ENCODE measurements at regions not wholly inside any gene's neighbourhood (a gene's known extent, or its start where the extent isn't known, plus 50 kb on each side); places are given as distances from the start of the nearest gene placed in this dataset.

- TF ChIP-seq CTCF (IDR thresholded peaks at IDR 0.05) (no peak), POLR2A (IDR thresholded peaks at IDR 0.05) (no peak)
Observed at GRCh38 chr3:187973977-187974870, 179.7 kb upstream of the LPP start.
